ENCODE measurements at regions not wholly inside any gene's neighbourhood (a gene's known extent, or its start where the extent isn't known, plus 50 kb on each side); places are given as distances from the start of the nearest gene placed in this dataset.

GRCh38 chr5:31100047-31100575 is 93.4 kb upstream of the CDH6 start:
- no peak overlapping the region for H3K4me3 ChIP-seq (replicated peaks; ENCODE audit: insufficient read depth, low read length)
- H3K27me3 ChIP-seq (ENCODE audit: insufficient read depth, poor library complexity, severe bottlenecking) = no peaks in the 10 kb centered on the region
- DNase-seq (ENCODE audit: low read depth in 1 of 2, low spot score in 1 of 2) = no peak
- H3K27ac ChIP-seq (replicated peaks) = no peak overlapping the region
- TF ChIP-seq, protein P1, sequence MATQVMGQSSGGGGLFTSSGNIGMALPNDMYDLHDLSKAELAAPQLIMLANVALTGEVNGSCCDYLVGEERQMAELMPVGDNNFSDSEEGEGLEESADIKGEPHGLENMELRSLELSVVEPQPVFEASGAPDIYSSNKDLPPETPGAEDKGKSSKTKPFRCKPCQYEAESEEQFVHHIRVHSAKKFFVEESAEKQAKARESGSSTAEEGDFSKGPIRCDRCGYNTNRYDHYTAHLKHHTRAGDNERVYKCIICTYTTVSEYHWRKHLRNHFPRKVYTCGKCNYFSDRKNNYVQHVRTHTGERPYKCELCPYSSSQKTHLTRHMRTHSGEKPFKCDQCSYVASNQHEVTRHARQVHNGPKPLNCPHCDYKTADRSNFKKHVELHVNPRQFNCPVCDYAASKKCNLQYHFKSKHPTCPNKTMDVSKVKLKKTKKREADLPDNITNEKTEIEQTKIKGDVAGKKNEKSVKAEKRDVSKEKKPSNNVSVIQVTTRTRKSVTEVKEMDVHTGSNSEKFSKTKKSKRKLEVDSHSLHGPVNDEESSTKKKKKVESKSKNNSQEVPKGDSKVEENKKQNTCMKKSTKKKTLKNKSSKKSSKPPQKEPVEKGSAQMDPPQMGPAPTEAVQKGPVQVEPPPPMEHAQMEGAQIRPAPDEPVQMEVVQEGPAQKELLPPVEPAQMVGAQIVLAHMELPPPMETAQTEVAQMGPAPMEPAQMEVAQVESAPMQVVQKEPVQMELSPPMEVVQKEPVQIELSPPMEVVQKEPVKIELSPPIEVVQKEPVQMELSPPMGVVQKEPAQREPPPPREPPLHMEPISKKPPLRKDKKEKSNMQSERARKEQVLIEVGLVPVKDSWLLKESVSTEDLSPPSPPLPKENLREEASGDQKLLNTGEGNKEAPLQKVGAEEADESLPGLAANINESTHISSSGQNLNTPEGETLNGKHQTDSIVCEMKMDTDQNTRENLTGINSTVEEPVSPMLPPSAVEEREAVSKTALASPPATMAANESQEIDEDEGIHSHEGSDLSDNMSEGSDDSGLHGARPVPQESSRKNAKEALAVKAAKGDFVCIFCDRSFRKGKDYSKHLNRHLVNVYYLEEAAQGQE (IDR thresholded peaks at IDR 0.05; ENCODE audit: insufficient replicate concordance, low read depth) = no peak
- TF ChIP-seq GABPA (IDR thresholded peaks at IDR 0.05; ENCODE audit: low read depth) (no peak), CTCF (IDR thresholded peaks at IDR 0.05; ENCODE audit: insufficient read depth, low read length) (no peak), POLR2AphosphoS5 (IDR thresholded peaks at IDR 0.05; ENCODE audit: low read depth) (no peak), SPI1 (IDR thresholded peaks at IDR 0.05; ENCODE audit: borderline replicate concordance, low read depth) (no peak)

- no peak for DNase-seq (ENCODE audit: low read depth in 1 of 2, low spot score in 1 of 2)
- TF ChIP-seq SPI1 (IDR thresholded peaks at IDR 0.05; ENCODE audit: borderline replicate concordance, low read depth) (no peak), GABPA (IDR thresholded peaks at IDR 0.05; ENCODE audit: low read depth) (no peak), POLR2AphosphoS5 (IDR thresholded peaks at IDR 0.05; ENCODE audit: low read depth) (no peak), CTCF (IDR thresholded peaks at IDR 0.05; ENCODE audit: insufficient read depth, low read length) (no peak)
- TF ChIP-seq, protein P1 (IDR thresholded peaks at IDR 0.05; ENCODE audit: insufficient replicate concordance, low read depth) = no peak
- Histone ChIP-seq H3K4me3 (replicated peaks; ENCODE audit: insufficient read depth, low read length) (no peak overlapping the region), H3K27ac (replicated peaks) (no peak overlapping the region), H3K27me3 (ENCODE audit: insufficient read depth, poor library complexity, severe bottlenecking) (no peaks in the 10 kb centered on the region)
Measured at GRCh38 chr5:31098811-31099210, 94.7 kb upstream of the CDH6 start.

DNA sequence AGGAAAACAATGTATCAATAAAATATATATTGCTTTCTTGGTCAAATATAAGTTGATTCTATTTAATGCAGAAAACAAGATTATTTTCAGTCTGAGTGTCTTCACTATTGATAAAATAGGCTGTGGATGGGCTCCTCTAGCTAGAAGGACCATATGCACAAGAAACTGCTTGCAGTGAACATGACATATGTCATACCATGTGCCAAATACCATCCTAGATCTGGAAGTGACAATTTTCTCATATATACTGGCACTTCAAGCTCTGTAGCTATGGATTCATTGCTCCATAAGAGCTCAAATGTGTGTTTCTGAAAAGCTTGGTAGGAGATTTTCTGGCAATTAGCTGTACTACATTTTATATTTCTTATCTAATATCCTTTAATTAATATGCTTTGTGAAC is 95.6 kb upstream of the CDH6 start:
- DNase-seq (ENCODE audit: low read depth in 1 of 2, low spot score in 1 of 2) = no peak
- H3K27me3 ChIP-seq (ENCODE audit: insufficient read depth, poor library complexity, severe bottlenecking) = no peaks in the 10 kb centered on the region
- no peak for TF ChIP-seq SPI1 (IDR thresholded peaks at IDR 0.05; ENCODE audit: borderline replicate concordance, low read depth)
- no peak for TF ChIP-seq CTCF (IDR thresholded peaks at IDR 0.05; ENCODE audit: insufficient read depth, low read length)
- no peak for TF ChIP-seq POLR2AphosphoS5 (IDR thresholded peaks at IDR 0.05; ENCODE audit: low read depth)
- TF ChIP-seq, protein P1 (IDR thresholded peaks at IDR 0.05; ENCODE audit: insufficient replicate concordance, low read depth) = no peak
- TF ChIP-seq GABPA (IDR thresholded peaks at IDR 0.05; ENCODE audit: low read depth) = no peak

More for the DNA sequence above, 95.6 kb upstream of the CDH6 start:
- Histone ChIP-seq H3K4me3 (replicated peaks; ENCODE audit: insufficient read depth, low read length) (no peak overlapping the region), H3K27ac (replicated peaks) (no peak overlapping the region)

Measured in HL-60 (cell line).